K562 (cell line): ENCODE measurements at regions not wholly inside any gene's neighbourhood (a gene's known extent, or its start where the extent isn't known, plus 50 kb on each side); places are given as distances from the start of the nearest gene placed in this dataset.

Source experiments
- BCOR ChIP-seq: fragments of 450-650 bp; IDR thresholded peaks from 2 replicates; pipeline ENCODE4 v1.6.1; 2016
- BRD4 ChIP-seq: fragments of 200-600 bp; sonication (generic); IDR thresholded peaks from 2 replicates; pipeline ENCODE4 v1.6.1; 2017; ENCODE audit warnings: inconsistent platforms
- CREM ChIP-seq: IDR thresholded peaks from 2 replicates; pipeline ENCODE4 v1.6.1; 2014; ENCODE audit warnings: antibody characterized with exemption, low read depth
- ETV1 ChIP-seq: fragments of 450-650 bp; conservative IDR thresholded peaks from 2 replicates; pipeline ENCODE4 v1.6.1; 2016; ENCODE audit warnings: missing genetic modification characterization, control low read depth, low read depth, missing compliant biosample characterization
- FOSL1 ChIP-seq: fragments of 200-800 bp; sonication (Bioruptor generic); conservative IDR thresholded peaks from 2 replicates; pipeline ENCODE4 v1.6.1; 2016; ENCODE audit warnings: missing genetic modification characterization, missing compliant biosample characterization
- FUS ChIP-seq: fragments of 200-400 bp; formaldehyde crosslinking; optimal IDR thresholded peaks from 2 replicates; pipeline ENCODE3; 2017; ENCODE audit warnings: low read depth, low read length
- GATAD2B ChIP-seq: fragments of 450-650 bp; IDR thresholded peaks from 2 replicates; pipeline ENCODE4 v1.6.1; 2017; ENCODE audit warnings: mild to moderate bottlenecking, borderline replicate concordance
- HDAC2 ChIP-seq: fragments of 450-650 bp; IDR thresholded peaks from 2 replicates; pipeline ENCODE4 v1.6.1; 2016; ENCODE audit warnings: mild to moderate bottlenecking
- KAT2B ChIP-seq: IDR thresholded peaks from one replicate; pipeline ENCODE4 v1.6.1; 2012; ENCODE audit warnings: low read depth, mild to moderate bottlenecking, control low read depth, inconsistent platforms, low read length, moderate library complexity
- KLF16 ChIP-seq: IDR thresholded peaks from 2 replicates; pipeline ENCODE4 v1.6.1; 2016; ENCODE audit warnings: antibody characterized with exemption
- MEIS2 ChIP-seq: fragments of 450-650 bp; IDR thresholded peaks from 2 replicates; pipeline ENCODE4 v1.6.1; 2014; ENCODE audit warnings: mild to moderate bottlenecking; ENCODE audit not compliant: partially characterized antibody
- POLR2AphosphoS2 ChIP-seq: IDR thresholded peaks from 2 replicates; pipeline ENCODE4 v1.6.1; 2012; ENCODE audit warnings: low read length, improper control_type of control experiment
- POLR2G ChIP-seq: fragments of 200-400 bp; formaldehyde crosslinking; IDR thresholded peaks from 2 replicates; pipeline ENCODE4 v1.6.1; 2017; ENCODE audit warnings: low read depth, mild to moderate bottlenecking, antibody characterized with exemption, low read length, moderate library complexity
- PRMT5 ChIP-seq: sonication (generic); formaldehyde crosslinking; IDR thresholded peaks from 2 replicates; pipeline ENCODE4 v1.5.0; 2020; ENCODE audit warnings: missing genetic modification reagents
- RAD51 ChIP-seq: fragments of 450-650 bp; IDR thresholded peaks from 2 replicates; pipeline ENCODE4 v1.7.1; 2016; ENCODE audit warnings: low read depth, mild to moderate bottlenecking, borderline replicate concordance
- RBM17 ChIP-seq: fragments of 200-400 bp; formaldehyde crosslinking; IDR thresholded peaks from 2 replicates; pipeline ENCODE4 v1.6.1; 2017; ENCODE audit warnings: low read depth, mild to moderate bottlenecking, low read length, borderline replicate concordance
- RNF2 ChIP-seq: sonication (generic); IDR thresholded peaks from 2 replicates; pipeline ENCODE4 v1.6.1; 2016
- SAFB ChIP-seq: fragments of 200-400 bp; formaldehyde crosslinking; IDR thresholded peaks from 2 replicates; pipeline ENCODE4 v1.6.1; 2017; ENCODE audit warnings: low read depth, low read length, borderline replicate concordance
- SMARCB1 ChIP-seq: IDR thresholded peaks from 2 replicates; pipeline ENCODE4 v1.6.1; 2011; ENCODE audit warnings: improper control_type of control experiment, low read depth; ENCODE audit not compliant: insufficient read length
- SPI1 ChIP-seq: IDR thresholded peaks from 2 replicates; pipeline ENCODE4 v1.6.1; 2011; ENCODE audit warnings: low read depth, low read length, control low read depth, borderline replicate concordance
- SREBF2 ChIP-seq: sonication (generic); formaldehyde crosslinking; IDR thresholded peaks from 2 replicates; pipeline ENCODE4 v1.4.0; 2020; ENCODE audit warnings: mild to moderate bottlenecking, missing genetic modification reagents
- ZBTB7A ChIP-seq: IDR thresholded peaks from 2 replicates; pipeline ENCODE4 v1.6.1; 2011; ENCODE audit warnings: low read depth, mild to moderate bottlenecking, low read length, moderate library complexity, borderline replicate concordance; ENCODE audit not compliant: control insufficient read depth
- ZNF165 ChIP-seq: fragments of 250-450 bp; sonication (Bioruptor Pico); IDR thresholded peaks from 2 replicates; pipeline ENCODE4 v1.4.0; 2020; ENCODE audit warnings: borderline replicate concordance
- ZNF354B ChIP-seq: fragments of 250-450 bp; sonication (Bioruptor Pico); IDR thresholded peaks from 2 replicates; pipeline ENCODE4 v1.4.0; 2020
- ZNF449 ChIP-seq: fragments of 250-450 bp; sonication (Bioruptor Pico); IDR thresholded peaks from 2 replicates; pipeline ENCODE4 v1.8.0; 2022; ENCODE audit warnings: moderate library complexity, mild to moderate bottlenecking, inconsistent platforms
- ZNF518B ChIP-seq: fragments of 250-450 bp; sonication (Bioruptor Pico); IDR thresholded peaks from 2 replicates; pipeline ENCODE4 v1.5.0; 2021; ENCODE audit warnings: mild to moderate bottlenecking, moderate library complexity
- ZNF696 ChIP-seq: fragments of 250-450 bp; sonication (Bioruptor Pico); conservative IDR thresholded peaks from 2 replicates; pipeline ENCODE4 v1.4.0; 2020; ENCODE audit warnings: mild to moderate bottlenecking, moderate library complexity
- ZNF76 ChIP-seq: fragments of 250-450 bp; sonication (Bioruptor Pico); IDR thresholded peaks from 2 replicates; pipeline ENCODE4 v1.4.0; 2020; ENCODE audit warnings: mild to moderate bottlenecking, moderate library complexity, borderline replicate concordance
- ZNF764 ChIP-seq: fragments of 250-450 bp; sonication (Bioruptor Pico); IDR thresholded peaks from 2 replicates; pipeline ENCODE4 v1.4.0; 2020; ENCODE audit warnings: low read depth, mild to moderate bottlenecking, moderate library complexity

- TF ChIP-seq ZNF354B (CRISPR knock-in tag) (no peak), MEIS2 (peak; percentile 53), FOSL1 (no peak; the same call in 1 of the 2 replicates), ZNF76 (CRISPR knock-in tag) (no peak), ZNF764 (CRISPR knock-in tag) (no peak), SREBF2 (CRISPR knock-in tag) (no peak), BCOR (no peak), KLF16 (0 out of 2 replicates have a peak, but pooled peaks have one; percentile 36), HDAC2 (0 out of 2 replicates have a peak, but pooled peaks have one; percentile 10), ZNF165 (CRISPR knock-in tag) (no peak), CREM (peak; percentile 33; the same call in 1 of the 2 replicates), FUS (no peak), POLR2AphosphoS2 (no peak), RAD51 (no peak), RNF2 (peak; percentile 58; the same call in 1 of the 2 replicates), ZBTB7A (no peak), RBM17 (no peak), ZNF449 (CRISPR knock-in tag) (no peak), KAT2B (no peak), ZNF518B (CRISPR knock-in tag) (no peak), SAFB (no peak), PRMT5 (no peak), ETV1 (tag) (0 out of 2 replicates have a peak, but pooled peaks have one; percentile 46), SPI1 (peak; percentile 91), GATAD2B (no peak), BRD4 (no peak), SMARCB1 (no peak), POLR2G (no peak), ZNF696 (CRISPR knock-in tag) (no peak)
These were observed 56.4 kb upstream of the ECHDC3 start (continued) for GRCh38 chr10:11685787-11686218.
